SH-SY5Y (cell line): ENCODE measurements at regions not wholly inside any gene's neighbourhood (a gene's known extent, or its start where the extent isn't known, plus 50 kb on each side); places are given as distances from the start of the nearest gene placed in this dataset.

ENCODE experiments used
- GATA2 ChIP-seq: IDR thresholded peaks from 2 replicates; pipeline ENCODE4 v1.6.1; 2011; ENCODE audit warnings: mild to moderate bottlenecking, low read depth, low read length
- GATA3 ChIP-seq: IDR thresholded peaks from 2 replicates; pipeline ENCODE4 v1.6.1; 2011; ENCODE audit warnings: low read depth, mild to moderate bottlenecking, low read length, moderate library complexity

DNA sequence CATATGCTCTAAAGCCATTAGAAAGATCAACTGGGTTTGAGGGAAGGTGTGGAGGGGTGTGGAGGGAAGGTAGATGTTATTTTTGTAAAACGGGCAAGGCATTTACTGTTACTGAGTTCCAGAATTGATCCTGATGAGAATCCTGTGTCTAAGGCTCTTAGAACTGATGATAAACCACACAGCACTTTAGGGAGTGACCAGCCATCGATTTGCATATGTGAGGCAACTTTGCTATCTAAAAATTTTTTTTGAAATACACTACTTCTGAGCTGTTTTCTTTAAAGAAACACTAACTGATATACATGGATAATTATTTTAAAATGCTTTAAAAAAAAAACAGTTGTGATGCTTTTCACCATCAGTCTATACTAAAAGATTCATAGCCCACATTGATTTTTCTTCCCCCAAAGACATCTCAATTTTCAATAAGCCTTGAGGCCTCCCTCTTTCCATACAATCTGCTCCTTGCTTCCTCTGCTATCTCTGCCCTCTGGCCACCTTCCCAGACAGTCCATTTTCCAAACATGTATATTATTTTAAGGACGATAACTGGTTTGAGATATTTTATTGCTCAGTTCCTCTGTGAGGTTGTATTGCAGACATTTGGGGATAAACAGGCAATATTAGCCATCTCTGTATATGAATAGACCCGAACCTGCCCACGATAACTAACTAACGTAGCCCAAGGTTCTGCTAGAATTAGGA is 265.9 kb downstream of the EFCAB11 start:
- TF ChIP-seq GATA2, result no peak
- no peak for TF ChIP-seq GATA3
